ENCODE measurements at regions not wholly inside any gene's neighbourhood (a gene's known extent, or its start where the extent isn't known, plus 50 kb on each side); places are given as distances from the start of the nearest gene placed in this dataset.

DNA sequence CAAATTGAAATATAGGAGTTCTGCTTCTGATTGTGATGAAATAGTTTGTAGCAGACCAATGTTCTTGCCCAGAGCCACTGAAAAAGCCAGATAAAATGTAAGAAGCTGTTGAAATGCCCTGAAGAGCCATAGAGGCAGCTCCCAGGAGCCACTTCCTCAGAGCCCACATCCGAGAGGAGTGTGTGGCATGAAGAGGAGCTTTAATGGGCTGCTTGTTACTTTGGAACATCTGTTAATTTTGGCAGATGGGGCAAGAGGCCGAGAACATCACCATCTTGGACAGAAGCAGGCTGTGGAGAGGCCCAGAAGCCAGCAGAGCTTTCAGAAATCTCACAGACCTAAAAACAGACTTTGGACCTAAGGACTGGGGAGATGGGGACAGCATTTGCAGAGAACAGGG is 370.8 kb downstream of the GADD45G start:
- Mint-ChIP-seq H3K4me3 (no peak overlapping the region), H3K4me1 (peaks cover 6% of the 10 kb centered on the region; the same call in 1 of the 3 replicates), H3K27ac (no peak overlapping the region), H3K9me3 (no peaks in the 10 kb centered on the region; the same call in 2 of the 3 replicates), H3K36me3 (ENCODE audit: low read depth) (no peaks in the 10 kb centered on the region), H3K27me3 (ENCODE audit: insufficient read depth, low read depth, poor library complexity) (no peaks in the 10 kb centered on the region)
- H3K4me1 ChIP-seq (ENCODE audit: insufficient read depth), result no peaks in the 10 kb centered on the region
- no peaks in the 10 kb centered on the region for H3F3A ChIP-seq (replicated peaks; ENCODE audit: low read depth)
- H3K27me3 ChIP-seq (ENCODE audit: insufficient read depth), result no peaks in the 10 kb centered on the region
- H3K27ac ChIP-seq (ENCODE audit: low read depth), result no peak overlapping the region
- H3K79me2 ChIP-seq (replicated peaks; ENCODE audit: insufficient read depth), result no peaks in the 10 kb centered on the region
- H4K20me1 ChIP-seq (replicated peaks; ENCODE audit: insufficient read depth), result no peaks in the 10 kb centered on the region
- TF ChIP-seq, protein P1, sequence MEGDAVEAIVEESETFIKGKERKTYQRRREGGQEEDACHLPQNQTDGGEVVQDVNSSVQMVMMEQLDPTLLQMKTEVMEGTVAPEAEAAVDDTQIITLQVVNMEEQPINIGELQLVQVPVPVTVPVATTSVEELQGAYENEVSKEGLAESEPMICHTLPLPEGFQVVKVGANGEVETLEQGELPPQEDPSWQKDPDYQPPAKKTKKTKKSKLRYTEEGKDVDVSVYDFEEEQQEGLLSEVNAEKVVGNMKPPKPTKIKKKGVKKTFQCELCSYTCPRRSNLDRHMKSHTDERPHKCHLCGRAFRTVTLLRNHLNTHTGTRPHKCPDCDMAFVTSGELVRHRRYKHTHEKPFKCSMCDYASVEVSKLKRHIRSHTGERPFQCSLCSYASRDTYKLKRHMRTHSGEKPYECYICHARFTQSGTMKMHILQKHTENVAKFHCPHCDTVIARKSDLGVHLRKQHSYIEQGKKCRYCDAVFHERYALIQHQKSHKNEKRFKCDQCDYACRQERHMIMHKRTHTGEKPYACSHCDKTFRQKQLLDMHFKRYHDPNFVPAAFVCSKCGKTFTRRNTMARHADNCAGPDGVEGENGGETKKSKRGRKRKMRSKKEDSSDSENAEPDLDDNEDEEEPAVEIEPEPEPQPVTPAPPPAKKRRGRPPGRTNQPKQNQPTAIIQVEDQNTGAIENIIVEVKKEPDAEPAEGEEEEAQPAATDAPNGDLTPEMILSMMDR (conservative IDR thresholded peaks at IDR 0.05; ENCODE audit: low read depth in 2 of 2), result no peak
- TF ChIP-seq, protein P2, sequence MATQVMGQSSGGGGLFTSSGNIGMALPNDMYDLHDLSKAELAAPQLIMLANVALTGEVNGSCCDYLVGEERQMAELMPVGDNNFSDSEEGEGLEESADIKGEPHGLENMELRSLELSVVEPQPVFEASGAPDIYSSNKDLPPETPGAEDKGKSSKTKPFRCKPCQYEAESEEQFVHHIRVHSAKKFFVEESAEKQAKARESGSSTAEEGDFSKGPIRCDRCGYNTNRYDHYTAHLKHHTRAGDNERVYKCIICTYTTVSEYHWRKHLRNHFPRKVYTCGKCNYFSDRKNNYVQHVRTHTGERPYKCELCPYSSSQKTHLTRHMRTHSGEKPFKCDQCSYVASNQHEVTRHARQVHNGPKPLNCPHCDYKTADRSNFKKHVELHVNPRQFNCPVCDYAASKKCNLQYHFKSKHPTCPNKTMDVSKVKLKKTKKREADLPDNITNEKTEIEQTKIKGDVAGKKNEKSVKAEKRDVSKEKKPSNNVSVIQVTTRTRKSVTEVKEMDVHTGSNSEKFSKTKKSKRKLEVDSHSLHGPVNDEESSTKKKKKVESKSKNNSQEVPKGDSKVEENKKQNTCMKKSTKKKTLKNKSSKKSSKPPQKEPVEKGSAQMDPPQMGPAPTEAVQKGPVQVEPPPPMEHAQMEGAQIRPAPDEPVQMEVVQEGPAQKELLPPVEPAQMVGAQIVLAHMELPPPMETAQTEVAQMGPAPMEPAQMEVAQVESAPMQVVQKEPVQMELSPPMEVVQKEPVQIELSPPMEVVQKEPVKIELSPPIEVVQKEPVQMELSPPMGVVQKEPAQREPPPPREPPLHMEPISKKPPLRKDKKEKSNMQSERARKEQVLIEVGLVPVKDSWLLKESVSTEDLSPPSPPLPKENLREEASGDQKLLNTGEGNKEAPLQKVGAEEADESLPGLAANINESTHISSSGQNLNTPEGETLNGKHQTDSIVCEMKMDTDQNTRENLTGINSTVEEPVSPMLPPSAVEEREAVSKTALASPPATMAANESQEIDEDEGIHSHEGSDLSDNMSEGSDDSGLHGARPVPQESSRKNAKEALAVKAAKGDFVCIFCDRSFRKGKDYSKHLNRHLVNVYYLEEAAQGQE (IDR thresholded peaks at IDR 0.05; ENCODE audit: unreplicated experiment), result no peak
- TF ChIP-seq EZH2phosphoT487 (IDR thresholded peaks at IDR 0.05; ENCODE audit: unreplicated experiment) (no peak), POLR2AphosphoS5 (IDR thresholded peaks at IDR 0.05; ENCODE audit: low read depth) (no peak), NANOG (IDR thresholded peaks at IDR 0.05; ENCODE audit: borderline replicate concordance) (no peak)
- H3K4me3 ChIP-seq, result no peak overlapping the region
- H2AFZ ChIP-seq, result no peak overlapping the region
- ATAC-seq, result no peak
- DNase-seq (ENCODE audit: low spot score), result no peak
- no peak overlapping the region for H3K4me2 ChIP-seq
- peaks cover 5% of the 10 kb centered on the region; the same call in 1 of the 2 replicates for H3K9me2 ChIP-seq (ENCODE audit: insufficient read depth)
- no peaks in the 10 kb centered on the region for H3K36me3 ChIP-seq (ENCODE audit: insufficient read depth)

DNA sequence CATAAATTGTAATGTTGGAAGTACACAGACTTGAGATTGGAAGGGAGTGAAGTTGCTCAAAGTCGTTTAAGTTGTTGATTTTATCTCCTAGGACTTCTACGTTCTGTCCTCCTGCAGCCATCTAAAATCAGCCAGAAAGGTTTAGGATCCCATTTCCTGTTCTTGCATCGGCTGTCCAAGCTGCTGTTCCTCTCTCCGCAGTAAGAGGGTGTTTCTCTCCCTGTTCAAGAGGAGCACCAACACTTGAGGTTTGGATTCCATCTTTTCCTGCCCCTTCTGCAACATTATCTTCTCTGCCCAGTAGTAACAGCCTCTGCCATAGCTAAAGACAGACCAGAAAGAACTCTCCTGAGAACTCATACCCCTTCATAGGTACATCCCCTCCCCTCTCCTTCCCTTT is 373.4 kb downstream of the GADD45G start:
- H3K4me1 Mint-ChIP-seq, result peaks cover 6% of the 10 kb centered on the region; the same call in 1 of the 3 replicates
- H3K36me3 ChIP-seq (ENCODE audit: insufficient read depth), result no peaks in the 10 kb centered on the region
- no peaks in the 10 kb centered on the region for H3K79me2 ChIP-seq (replicated peaks; ENCODE audit: insufficient read depth)
- ATAC-seq (peak; percentile 80), DNase-seq (ENCODE audit: low spot score) (peak; percentile 61)
- peak overlapping the region; percentile 16; the same call in 1 of the 2 replicates for H2AFZ ChIP-seq
- H3K4me2 ChIP-seq, result no peak overlapping the region
- no peaks in the 10 kb centered on the region; the same call in 2 of the 3 replicates for H3K9me3 Mint-ChIP-seq
- no peaks in the 10 kb centered on the region for H3K36me3 Mint-ChIP-seq (ENCODE audit: low read depth)
- no peaks in the 10 kb centered on the region for H4K20me1 ChIP-seq (replicated peaks; ENCODE audit: insufficient read depth)
- no peak overlapping the region for H3K27ac ChIP-seq (ENCODE audit: low read depth)
- H3K27me3 ChIP-seq (ENCODE audit: insufficient read depth), result no peaks in the 10 kb centered on the region
- no peaks in the 10 kb centered on the region for H3F3A ChIP-seq (replicated peaks; ENCODE audit: low read depth)
- no peak overlapping the region for H3K4me3 Mint-ChIP-seq
- peaks cover 10% of the 10 kb centered on the region; the same call in 1 of the 2 replicates for H3K9me2 ChIP-seq (ENCODE audit: insufficient read depth)
- no peaks in the 10 kb centered on the region for H3K27me3 Mint-ChIP-seq (ENCODE audit: insufficient read depth, low read depth, poor library complexity)
- no peak overlapping the region for H3K4me3 ChIP-seq
- no peaks in the 10 kb centered on the region for H3K4me1 ChIP-seq (ENCODE audit: insufficient read depth)
- TF ChIP-seq, protein P1 (conservative IDR thresholded peaks at IDR 0.05; ENCODE audit: low read depth in 2 of 2), result peak; percentile 49 to 56
- TF ChIP-seq, protein P3, sequence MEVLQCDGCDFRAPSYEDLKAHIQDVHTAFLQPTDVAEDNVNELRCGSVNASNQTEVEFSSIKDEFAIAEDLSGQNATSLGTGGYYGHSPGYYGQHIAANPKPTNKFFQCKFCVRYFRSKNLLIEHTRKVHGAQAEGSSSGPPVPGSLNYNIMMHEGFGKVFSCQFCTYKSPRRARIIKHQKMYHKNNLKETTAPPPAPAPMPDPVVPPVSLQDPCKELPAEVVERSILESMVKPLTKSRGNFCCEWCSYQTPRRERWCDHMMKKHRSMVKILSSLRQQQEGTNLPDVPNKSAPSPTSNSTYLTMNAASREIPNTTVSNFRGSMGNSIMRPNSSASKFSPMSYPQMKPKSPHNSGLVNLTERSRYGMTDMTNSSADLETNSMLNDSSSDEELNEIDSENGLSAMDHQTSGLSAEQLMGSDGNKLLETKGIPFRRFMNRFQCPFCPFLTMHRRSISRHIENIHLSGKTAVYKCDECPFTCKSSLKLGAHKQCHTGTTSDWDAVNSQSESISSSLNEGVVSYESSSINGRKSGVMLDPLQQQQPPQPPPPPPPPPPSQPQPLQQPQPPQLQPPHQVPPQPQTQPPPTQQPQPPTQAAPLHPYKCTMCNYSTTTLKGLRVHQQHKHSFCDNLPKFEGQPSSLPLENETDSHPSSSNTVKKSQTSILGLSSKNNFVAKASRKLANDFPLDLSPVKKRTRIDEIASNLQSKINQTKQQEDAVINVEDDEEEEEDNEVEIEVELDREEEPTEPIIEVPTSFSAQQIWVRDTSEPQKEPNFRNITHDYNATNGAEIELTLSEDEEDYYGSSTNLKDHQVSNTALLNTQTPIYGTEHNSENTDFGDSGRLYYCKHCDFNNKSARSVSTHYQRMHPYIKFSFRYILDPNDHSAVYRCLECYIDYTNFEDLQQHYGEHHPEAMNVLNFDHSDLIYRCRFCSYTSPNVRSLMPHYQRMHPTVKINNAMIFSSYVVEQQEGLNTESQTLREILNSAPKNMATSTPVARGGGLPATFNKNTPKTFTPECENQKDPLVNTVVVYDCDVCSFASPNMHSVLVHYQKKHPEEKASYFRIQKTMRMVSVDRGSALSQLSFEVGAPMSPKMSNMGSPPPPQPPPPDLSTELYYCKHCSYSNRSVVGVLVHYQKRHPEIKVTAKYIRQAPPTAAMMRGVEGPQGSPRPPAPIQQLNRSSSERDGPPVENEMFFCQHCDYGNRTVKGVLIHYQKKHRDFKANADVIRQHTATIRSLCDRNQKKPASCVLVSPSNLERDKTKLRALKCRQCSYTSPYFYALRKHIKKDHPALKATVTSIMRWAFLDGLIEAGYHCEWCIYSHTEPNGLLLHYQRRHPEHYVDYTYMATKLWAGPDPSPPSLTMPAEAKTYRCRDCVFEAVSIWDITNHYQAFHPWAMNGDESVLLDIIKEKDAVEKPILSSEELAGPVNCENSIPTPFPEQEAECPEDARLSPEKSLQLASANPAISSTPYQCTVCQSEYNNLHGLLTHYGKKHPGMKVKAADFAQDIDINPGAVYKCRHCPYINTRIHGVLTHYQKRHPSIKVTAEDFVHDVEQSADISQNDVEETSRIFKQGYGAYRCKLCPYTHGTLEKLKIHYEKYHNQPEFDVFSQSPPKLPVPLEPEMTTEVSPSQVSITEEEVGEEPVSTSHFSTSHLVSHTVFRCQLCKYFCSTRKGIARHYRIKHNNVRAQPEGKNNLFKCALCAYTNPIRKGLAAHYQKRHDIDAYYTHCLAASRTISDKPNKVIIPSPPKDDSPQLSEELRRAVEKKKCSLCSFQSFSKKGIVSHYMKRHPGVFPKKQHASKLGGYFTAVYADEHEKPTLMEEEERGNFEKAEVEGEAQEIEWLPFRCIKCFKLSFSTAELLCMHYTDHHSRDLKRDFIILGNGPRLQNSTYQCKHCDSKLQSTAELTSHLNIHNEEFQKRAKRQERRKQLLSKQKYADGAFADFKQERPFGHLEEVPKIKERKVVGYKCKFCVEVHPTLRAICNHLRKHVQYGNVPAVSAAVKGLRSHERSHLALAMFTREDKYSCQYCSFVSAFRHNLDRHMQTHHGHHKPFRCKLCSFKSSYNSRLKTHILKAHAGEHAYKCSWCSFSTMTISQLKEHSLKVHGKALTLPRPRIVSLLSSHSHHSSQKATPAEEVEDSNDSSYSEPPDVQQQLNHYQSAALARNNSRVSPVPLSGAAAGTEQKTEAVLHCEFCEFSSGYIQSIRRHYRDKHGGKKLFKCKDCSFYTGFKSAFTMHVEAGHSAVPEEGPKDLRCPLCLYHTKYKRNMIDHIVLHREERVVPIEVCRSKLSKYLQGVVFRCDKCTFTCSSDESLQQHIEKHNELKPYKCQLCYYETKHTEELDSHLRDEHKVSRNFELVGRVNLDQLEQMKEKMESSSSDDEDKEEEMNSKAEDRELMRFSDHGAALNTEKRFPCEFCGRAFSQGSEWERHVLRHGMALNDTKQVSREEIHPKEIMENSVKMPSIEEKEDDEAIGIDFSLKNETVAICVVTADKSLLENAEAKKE (CRISPR knock-in tag; IDR thresholded peaks at IDR 0.05), result peak; percentile 67; the same call in 1 of the 2 replicates
- TF ChIP-seq NANOG (IDR thresholded peaks at IDR 0.05; ENCODE audit: borderline replicate concordance), result no peak
- H3K27ac Mint-ChIP-seq, result no peak overlapping the region

All from GM23338 (cell line).